ENCODE measurements at regions not wholly inside any gene's neighbourhood (a gene's known extent, or its start where the extent isn't known, plus 50 kb on each side); places are given as distances from the start of the nearest gene placed in this dataset.

DNA sequence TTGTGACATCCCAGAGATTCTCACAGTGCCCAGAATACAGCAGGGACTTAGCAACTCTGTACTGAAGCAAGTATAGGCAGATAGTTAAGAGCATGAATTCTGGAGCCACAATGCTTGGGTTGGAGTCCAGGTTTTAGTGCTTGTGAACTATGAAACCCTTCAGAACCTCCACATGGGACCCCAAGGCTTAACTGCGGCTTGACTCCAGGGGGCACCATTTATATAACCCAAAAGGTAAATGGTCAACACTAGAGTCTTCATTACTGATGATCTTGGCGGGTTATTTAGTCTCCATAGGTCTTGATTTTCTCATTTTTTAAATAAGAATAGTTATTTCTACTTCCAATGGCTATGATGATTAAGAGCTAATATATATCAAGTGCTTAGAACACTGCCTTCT, 390.3 kb downstream of the TAF11L14 start:
- no peaks in the 10 kb centered on the region for H3K36me3 ChIP-seq (ENCODE audit: insufficient read depth, low read length)

DNA sequence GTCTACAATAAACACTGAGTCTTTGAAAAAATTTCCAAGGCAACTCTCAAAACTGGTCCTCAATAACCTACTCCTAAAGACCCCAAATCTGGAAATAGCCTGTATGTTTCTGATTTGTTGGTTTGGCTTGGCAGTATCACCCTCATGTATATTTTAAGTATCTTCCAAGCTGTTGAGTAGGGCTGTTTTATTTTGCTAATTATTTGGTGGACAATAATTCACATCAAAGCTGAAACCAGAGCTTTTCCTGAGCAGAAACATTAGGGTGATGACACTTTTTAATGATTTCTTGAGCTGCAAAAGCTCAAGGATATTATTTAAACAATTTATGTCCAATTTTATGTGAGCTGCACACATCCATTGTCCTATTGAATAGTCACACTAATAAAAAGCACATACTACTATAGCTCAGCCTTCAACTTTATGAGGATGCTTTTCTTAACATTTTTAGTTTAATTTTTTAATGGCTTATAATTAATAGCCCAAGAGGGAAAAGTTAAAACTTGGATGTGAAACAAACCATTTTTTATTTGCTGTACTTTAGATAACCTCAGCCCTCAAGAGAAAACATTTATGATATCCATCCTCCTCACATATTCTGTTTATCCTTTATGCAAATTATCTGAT, 393.1 kb downstream of the TAF11L14 start:
- H3K4me3 ChIP-seq (ENCODE audit: low read depth, low read length): no peak overlapping the region
- no peak overlapping the region for H2AFZ ChIP-seq (ENCODE audit: low read length, unreplicated experiment)
- H3K79me2 ChIP-seq (ENCODE audit: control insufficient read depth, insufficient read depth, low read length, unreplicated experiment): no peaks in the 10 kb centered on the region
- H3K27ac ChIP-seq (ENCODE audit: low read depth, low read length): no peak overlapping the region
- no peaks in the 10 kb centered on the region for H3K36me3 ChIP-seq (ENCODE audit: insufficient read depth, low read length)
- H3K4me1 ChIP-seq (ENCODE audit: control insufficient read depth, insufficient read depth, low read length, unreplicated experiment): no peaks in the 10 kb centered on the region
- H3K27me3 ChIP-seq (ENCODE audit: insufficient read depth, low read length): no peaks in the 10 kb centered on the region

More for the DNA sequence above, 390.3 kb downstream of the TAF11L14 start:
- H3K27me3 ChIP-seq (ENCODE audit: insufficient read depth, low read length): no peaks in the 10 kb centered on the region
- H3K4me3 ChIP-seq (ENCODE audit: low read depth, low read length): no peak overlapping the region
- H3K27ac ChIP-seq (ENCODE audit: low read depth, low read length): no peak overlapping the region
- no peaks in the 10 kb centered on the region for H3K79me2 ChIP-seq (ENCODE audit: control insufficient read depth, insufficient read depth, low read length, unreplicated experiment)
- H2AFZ ChIP-seq (ENCODE audit: low read length, unreplicated experiment): no peak overlapping the region
- H3K4me1 ChIP-seq (ENCODE audit: control insufficient read depth, insufficient read depth, low read length, unreplicated experiment): no peaks in the 10 kb centered on the region

DNA sequence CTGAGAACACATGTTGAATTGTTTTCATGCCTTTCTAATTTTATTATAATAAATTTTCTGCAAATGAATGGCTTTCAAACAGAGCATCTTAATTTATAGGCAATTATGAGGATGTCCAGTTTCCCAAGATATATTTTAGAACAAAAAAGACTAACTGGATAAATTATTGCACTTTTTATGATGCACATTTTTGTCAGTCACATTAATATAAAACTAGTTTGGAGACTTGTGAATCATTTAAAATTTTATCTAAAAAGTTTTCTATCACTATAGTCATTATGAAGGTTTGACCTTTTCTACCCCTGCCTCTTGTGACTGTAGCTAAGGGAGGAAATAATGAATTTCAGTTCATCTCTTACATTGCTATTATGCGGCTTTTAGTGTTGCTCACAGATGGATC, 393.8 kb downstream of the TAF11L14 start:
- H3K4me3 ChIP-seq (ENCODE audit: low read depth, low read length): no peak overlapping the region
- no peaks in the 10 kb centered on the region for H3K27me3 ChIP-seq (ENCODE audit: insufficient read depth, low read length)
- no peaks in the 10 kb centered on the region for H3K36me3 ChIP-seq (ENCODE audit: insufficient read depth, low read length)
- H3K4me1 ChIP-seq (ENCODE audit: control insufficient read depth, insufficient read depth, low read length, unreplicated experiment): no peaks in the 10 kb centered on the region
- no peaks in the 10 kb centered on the region for H3K79me2 ChIP-seq (ENCODE audit: control insufficient read depth, insufficient read depth, low read length, unreplicated experiment)
- no peak overlapping the region for H3K27ac ChIP-seq (ENCODE audit: low read depth, low read length)
- no peak overlapping the region for H2AFZ ChIP-seq (ENCODE audit: low read length, unreplicated experiment)

DNA sequence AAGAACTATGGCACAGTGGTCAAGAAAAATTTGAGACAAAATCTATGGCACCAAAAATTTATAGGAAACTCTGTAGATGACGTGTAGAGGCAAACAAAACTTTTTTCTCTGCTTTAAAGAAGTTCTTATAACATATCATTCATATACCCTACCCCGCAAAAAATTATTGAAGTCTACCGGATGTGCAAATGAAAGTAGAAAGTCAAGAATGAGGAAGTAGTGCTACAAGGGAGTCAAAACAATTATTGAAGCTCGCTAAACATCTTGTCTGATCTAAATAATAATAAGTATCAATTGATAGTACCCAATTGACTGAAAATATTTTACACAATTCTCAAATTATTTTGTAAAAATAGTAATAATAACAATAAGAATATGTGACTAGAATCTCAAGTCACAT, 398.5 kb downstream of the TAF11L14 start:
- no peaks in the 10 kb centered on the region for H3K27me3 ChIP-seq (ENCODE audit: insufficient read depth, low read length)
- H3K4me1 ChIP-seq (ENCODE audit: control insufficient read depth, insufficient read depth, low read length, unreplicated experiment): no peaks in the 10 kb centered on the region
- no peaks in the 10 kb centered on the region for H3K79me2 ChIP-seq (ENCODE audit: control insufficient read depth, insufficient read depth, low read length, unreplicated experiment)
- H3K4me3 ChIP-seq (ENCODE audit: low read depth, low read length): no peak overlapping the region
- H2AFZ ChIP-seq (ENCODE audit: low read length, unreplicated experiment): no peak overlapping the region
- H3K36me3 ChIP-seq (ENCODE audit: insufficient read depth, low read length): no peaks in the 10 kb centered on the region
- H3K27ac ChIP-seq (ENCODE audit: low read depth, low read length): no peak overlapping the region

DNA sequence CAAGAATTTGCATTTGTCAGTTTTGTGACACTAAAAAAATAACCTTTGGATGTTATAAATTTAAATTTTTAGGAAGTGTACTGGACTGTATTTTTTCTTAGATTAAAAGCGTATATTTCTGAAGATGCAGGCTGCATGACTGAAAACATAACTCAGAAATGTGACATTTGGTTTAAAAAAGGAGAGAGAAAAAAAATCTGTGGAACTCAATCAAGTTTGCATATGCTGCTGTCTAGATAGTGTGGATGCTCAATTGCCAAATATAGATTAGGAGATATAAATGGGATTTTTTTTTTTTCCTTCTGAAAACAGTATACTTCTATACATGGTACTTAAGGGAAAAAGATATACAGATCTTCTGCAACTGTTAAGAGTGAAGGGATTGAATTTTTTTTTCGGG, 402.3 kb downstream of the TAF11L14 start:
- no peak overlapping the region for H3K4me3 ChIP-seq (ENCODE audit: low read depth, low read length)
- no peak overlapping the region for H2AFZ ChIP-seq (ENCODE audit: low read length, unreplicated experiment)
- no peaks in the 10 kb centered on the region for H3K79me2 ChIP-seq (ENCODE audit: control insufficient read depth, insufficient read depth, low read length, unreplicated experiment)
- H3K4me1 ChIP-seq (ENCODE audit: control insufficient read depth, insufficient read depth, low read length, unreplicated experiment): no peaks in the 10 kb centered on the region
- no peaks in the 10 kb centered on the region for H3K36me3 ChIP-seq (ENCODE audit: insufficient read depth, low read length)
- no peak overlapping the region for H3K27ac ChIP-seq (ENCODE audit: low read depth, low read length)
- no peaks in the 10 kb centered on the region for H3K27me3 ChIP-seq (ENCODE audit: insufficient read depth, low read length)

DNA sequence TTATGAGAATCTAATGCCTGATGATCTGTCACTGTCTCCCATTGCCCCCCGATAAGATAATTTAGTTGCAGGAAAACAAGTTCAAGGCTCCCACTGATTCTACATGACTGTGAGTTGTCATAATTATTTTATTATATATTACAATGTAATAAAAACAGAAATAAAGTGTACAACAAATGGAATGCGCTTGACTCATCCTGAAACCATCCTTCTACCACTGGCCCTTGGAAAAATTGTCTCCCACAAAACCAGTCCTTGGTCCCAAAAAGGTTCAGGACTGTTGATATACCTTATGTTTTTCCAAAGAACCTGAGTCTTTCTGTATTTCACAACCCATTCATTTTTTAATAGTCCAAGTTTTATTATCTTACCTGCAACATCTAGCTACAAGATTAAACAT, 403.5 kb downstream of the TAF11L14 start:
- Histone ChIP-seq H3K79me2 (ENCODE audit: control insufficient read depth, insufficient read depth, low read length, unreplicated experiment) (no peaks in the 10 kb centered on the region), H3K4me3 (ENCODE audit: low read depth, low read length) (no peak overlapping the region), H2AFZ (ENCODE audit: low read length, unreplicated experiment) (no peak overlapping the region), H3K27me3 (ENCODE audit: insufficient read depth, low read length) (no peaks in the 10 kb centered on the region), H3K27ac (ENCODE audit: low read depth, low read length) (no peak overlapping the region), H3K36me3 (ENCODE audit: insufficient read depth, low read length) (no peaks in the 10 kb centered on the region), H3K4me1 (ENCODE audit: control insufficient read depth, insufficient read depth, low read length, unreplicated experiment) (no peaks in the 10 kb centered on the region)

DNA sequence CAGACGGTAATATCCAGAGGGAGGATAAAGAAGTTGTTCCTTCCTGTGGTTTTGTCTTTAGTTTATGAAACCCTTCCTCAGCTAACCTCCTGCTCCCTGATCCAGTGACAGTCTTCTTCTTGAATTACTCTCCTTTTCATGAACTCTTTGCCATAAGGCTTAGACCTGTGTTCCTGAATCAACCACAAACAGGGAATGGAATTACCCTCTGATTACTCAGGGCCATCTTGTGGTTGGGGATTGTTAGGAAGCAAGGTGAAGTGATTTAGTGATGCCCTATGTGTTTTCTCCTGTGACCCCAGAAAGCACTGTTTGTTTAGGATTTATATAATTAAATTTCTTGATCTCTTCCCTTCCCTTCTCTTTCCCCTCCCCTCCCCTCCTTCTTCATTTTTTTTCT, 409.1 kb downstream of the TAF11L14 start:
- Histone ChIP-seq H3K27me3 (ENCODE audit: insufficient read depth, low read length) (no peaks in the 10 kb centered on the region), H3K4me1 (ENCODE audit: control insufficient read depth, insufficient read depth, low read length, unreplicated experiment) (no peaks in the 10 kb centered on the region), H3K79me2 (ENCODE audit: control insufficient read depth, insufficient read depth, low read length, unreplicated experiment) (no peaks in the 10 kb centered on the region), H3K36me3 (ENCODE audit: insufficient read depth, low read length) (no peaks in the 10 kb centered on the region), H3K27ac (ENCODE audit: low read depth, low read length) (no peak overlapping the region), H3K4me3 (ENCODE audit: low read depth, low read length) (no peak overlapping the region), H2AFZ (ENCODE audit: low read length, unreplicated experiment) (no peak overlapping the region)

DNA sequence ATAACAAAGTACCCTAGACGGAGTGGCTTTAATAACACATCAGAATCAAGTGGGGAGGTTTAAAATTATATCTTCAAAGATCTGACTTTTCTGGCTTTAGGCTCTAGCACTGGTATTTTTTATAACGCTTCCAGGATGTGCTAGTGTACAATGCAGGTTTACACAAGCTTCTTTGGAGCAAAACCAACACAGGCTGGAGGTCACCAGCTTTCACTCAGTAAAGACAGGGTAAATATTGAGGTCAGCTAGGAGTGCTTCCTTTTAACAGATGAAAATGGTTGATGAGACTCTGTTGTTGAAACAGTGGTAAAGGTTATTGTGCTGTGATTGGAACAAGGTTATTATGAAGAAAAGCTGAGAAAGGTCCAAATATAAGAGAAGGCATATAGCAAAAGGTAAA, 414.2 kb downstream of the TAF11L14 start:
- H3K27ac ChIP-seq (ENCODE audit: low read depth, low read length): no peak overlapping the region
- H3K27me3 ChIP-seq (ENCODE audit: insufficient read depth, low read length): no peaks in the 10 kb centered on the region
- H3K36me3 ChIP-seq (ENCODE audit: insufficient read depth, low read length): no peaks in the 10 kb centered on the region
- H3K4me3 ChIP-seq (ENCODE audit: low read depth, low read length): no peak overlapping the region
- no peak overlapping the region for H2AFZ ChIP-seq (ENCODE audit: low read length, unreplicated experiment)
- no peaks in the 10 kb centered on the region for H3K79me2 ChIP-seq (ENCODE audit: control insufficient read depth, insufficient read depth, low read length, unreplicated experiment)
- H3K4me1 ChIP-seq (ENCODE audit: control insufficient read depth, insufficient read depth, low read length, unreplicated experiment): no peaks in the 10 kb centered on the region

DNA sequence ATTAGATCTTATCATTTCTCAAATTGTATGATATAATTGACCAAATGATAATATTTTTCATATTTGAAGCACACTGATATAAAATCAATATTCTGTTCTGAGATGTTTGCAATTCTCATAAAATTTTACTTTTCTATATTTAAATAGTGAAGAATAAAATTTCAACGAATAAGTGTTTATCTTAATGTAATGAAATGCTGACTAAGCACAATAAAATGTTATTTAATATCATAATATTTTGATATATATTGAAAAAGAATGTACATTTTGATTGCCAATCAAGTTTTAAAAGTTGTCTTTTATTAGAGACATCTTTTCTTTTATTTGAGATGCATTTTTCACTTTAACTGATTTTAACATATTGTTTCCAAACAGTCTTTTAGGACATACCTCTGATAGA, 416.1 kb downstream of the TAF11L14 start:
- Histone ChIP-seq H3K27ac (ENCODE audit: low read depth, low read length) (no peak overlapping the region), H3K4me1 (ENCODE audit: control insufficient read depth, insufficient read depth, low read length, unreplicated experiment) (no peaks in the 10 kb centered on the region), H3K36me3 (ENCODE audit: insufficient read depth, low read length) (no peaks in the 10 kb centered on the region), H3K79me2 (ENCODE audit: control insufficient read depth, insufficient read depth, low read length, unreplicated experiment) (no peaks in the 10 kb centered on the region), H3K4me3 (ENCODE audit: low read depth, low read length) (no peak overlapping the region), H3K27me3 (ENCODE audit: insufficient read depth, low read length) (no peaks in the 10 kb centered on the region), H2AFZ (ENCODE audit: low read length, unreplicated experiment) (no peak overlapping the region)

DNA sequence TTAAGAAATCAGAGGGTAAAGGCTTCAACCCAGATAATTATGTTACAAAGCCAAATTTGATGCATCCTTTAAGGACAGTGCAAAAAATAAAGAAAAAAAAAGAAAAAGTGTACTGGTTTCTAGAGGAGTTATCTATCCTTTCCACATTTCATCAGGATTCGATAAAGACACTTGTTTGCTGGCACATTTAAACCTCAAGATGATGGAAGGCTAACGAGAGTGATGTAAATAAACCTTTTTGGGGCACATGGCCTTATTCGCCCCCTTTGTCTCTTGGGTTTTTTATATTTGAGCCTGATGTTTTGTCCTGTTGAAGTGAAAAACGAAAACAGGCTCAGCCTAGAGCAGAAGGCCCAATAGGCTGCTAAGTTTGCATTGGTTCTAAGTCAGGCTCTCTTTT, 416.5 kb downstream of the TAF11L14 start:
- Histone ChIP-seq H3K27ac (ENCODE audit: low read depth, low read length) (no peak overlapping the region), H2AFZ (ENCODE audit: low read length, unreplicated experiment) (no peak overlapping the region), H3K27me3 (ENCODE audit: insufficient read depth, low read length) (no peaks in the 10 kb centered on the region), H3K4me1 (ENCODE audit: control insufficient read depth, insufficient read depth, low read length, unreplicated experiment) (no peaks in the 10 kb centered on the region), H3K36me3 (ENCODE audit: insufficient read depth, low read length) (no peaks in the 10 kb centered on the region), H3K4me3 (ENCODE audit: low read depth, low read length) (no peak overlapping the region), H3K79me2 (ENCODE audit: control insufficient read depth, insufficient read depth, low read length, unreplicated experiment) (no peaks in the 10 kb centered on the region)

DNA sequence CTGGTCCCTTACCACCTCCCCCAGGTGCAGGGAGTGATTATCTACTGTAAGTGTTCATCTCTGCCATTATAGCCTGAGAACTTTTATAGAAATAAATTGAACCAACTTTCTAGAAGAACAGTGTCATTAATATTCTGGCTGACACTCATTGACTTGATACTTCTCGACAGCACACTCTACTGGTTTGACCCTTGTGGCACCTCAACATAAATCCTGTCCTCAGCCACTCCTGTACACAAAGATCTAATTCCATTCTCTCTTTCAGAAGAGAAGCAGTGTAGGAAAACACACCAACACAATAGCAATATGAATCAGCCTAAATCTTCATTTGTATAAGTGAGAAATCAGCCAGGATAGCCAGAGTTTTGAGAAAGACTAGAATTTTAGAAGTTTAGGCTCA, 417.7 kb downstream of the TAF11L14 start:
- H3K27me3 ChIP-seq (ENCODE audit: insufficient read depth, low read length): no peaks in the 10 kb centered on the region
- no peaks in the 10 kb centered on the region for H3K79me2 ChIP-seq (ENCODE audit: control insufficient read depth, insufficient read depth, low read length, unreplicated experiment)
- no peak overlapping the region for H3K4me3 ChIP-seq (ENCODE audit: low read depth, low read length)
- H3K4me1 ChIP-seq (ENCODE audit: control insufficient read depth, insufficient read depth, low read length, unreplicated experiment): no peaks in the 10 kb centered on the region
- no peaks in the 10 kb centered on the region for H3K36me3 ChIP-seq (ENCODE audit: insufficient read depth, low read length)
- H2AFZ ChIP-seq (ENCODE audit: low read length, unreplicated experiment): no peak overlapping the region
- no peak overlapping the region for H3K27ac ChIP-seq (ENCODE audit: low read depth, low read length)
